Pancreas (tissue), 10 donors: ENCODE measurements at regions not wholly inside any gene's neighbourhood (a gene's known extent, or its start where the extent isn't known, plus 50 kb on each side); places are given as distances from the start of the nearest gene placed in this dataset.

Experiments used
- ATAC-seq, 4 donors: fragments of 200-7000 bp; cut with Tn5 transposase; one replicate each; pipeline versions ENCODE4 v1.8.0 to v1.9.1; 2020; ENCODE audit warnings: mild to moderate bottlenecking in 4 of 4, moderate library complexity in 4 of 4
- DNase-seq, 6 donors: peaks; one replicate each; pipeline ENCODE4 v3.0.0-alpha.2; 2020
- FAIRE-seq: peaks from 2 replicates; lab custom pipeline; 2012; peaks lifted over from hg19 to GRCh38; lab: Jason Lieb, UNC
- H3K27ac ChIP-seq, 4 donors: fragments of 200-600 bp; sonication (generic); 1 replicate in 3 of 4; 2 replicates in 1 of 4; pipeline versions ENCODE4 v1.5.0 to v1.8.0; 2020
- H3K27me3 ChIP-seq, 4 donors: fragments of 200-600 bp; one replicate each; pipeline ENCODE4 v1.8.0; 2021
- H3K36me3 ChIP-seq, 3 donors: fragments of 200-600 bp; sonication (generic) in 1 of 3; one replicate each; pipeline versions ENCODE4 v1.5.0 to v1.8.0; 2020 to 2021
- H3K4me1 ChIP-seq, 3 donors: fragments of 200-600 bp; one replicate each; pipeline ENCODE4 v1.8.0; 2021
- H3K4me3 ChIP-seq, 4 donors: fragments of 200-600 bp; sonication (generic) in 2 of 4; one replicate each; pipeline versions ENCODE4 v1.5.0 to v1.8.0; 2020 to 2021
- H3K9me3 ChIP-seq, 4 donors: fragments of 200-600 bp; one replicate each; pipeline ENCODE4 v1.8.0; 2021
- WGBS, 2 donors: extraction: QIAGEN DNeasy Blood & Tissue Kit; methylation state at CpG; one replicate each; pipeline ENCODE4 v1.1.7; 2013; 5-methylcytosine and 5-hydroxymethylcytosine counted together
- intact Hi-C, 3 donors: fragments of 100-400 bp; cut with DNase I; formaldehyde crosslinking; loops; one replicate each; pipeline versions ENCODE4 v1.11.1 to v1.14.2; 2022
- TF ChIP-seq, protein P1 (sequence below), 4 donors: fragments of 200-600 bp; sonication (generic) in 3 of 4; IDR thresholded peaks; one replicate each; pipeline versions ENCODE4 v1.5.0 to v1.8.0; 2021; ENCODE audit warnings: antibody characterized with exemption in 4 of 4
- donor health status: healthy with polysubstance abuse.
- donor health status: DM: no; HTN: no; CAD: no; lungs with moderate emphysema.
- donor health status: DM: no; HTN: no; CAD: no.
- donor health status: control.
- donor health status: control.
- donor health status: Bipolar disorder and iron deficiency.
- donor health status: DM: yes; HTN: yes; CAD: no.
- donor health status: DM: no; HTN: no; CAD: no.
- donor health status: DM: no; HTN: no; CAD: no.
- donor health status: DM: yes; HTN: yes; CAD: no.

DNA sequence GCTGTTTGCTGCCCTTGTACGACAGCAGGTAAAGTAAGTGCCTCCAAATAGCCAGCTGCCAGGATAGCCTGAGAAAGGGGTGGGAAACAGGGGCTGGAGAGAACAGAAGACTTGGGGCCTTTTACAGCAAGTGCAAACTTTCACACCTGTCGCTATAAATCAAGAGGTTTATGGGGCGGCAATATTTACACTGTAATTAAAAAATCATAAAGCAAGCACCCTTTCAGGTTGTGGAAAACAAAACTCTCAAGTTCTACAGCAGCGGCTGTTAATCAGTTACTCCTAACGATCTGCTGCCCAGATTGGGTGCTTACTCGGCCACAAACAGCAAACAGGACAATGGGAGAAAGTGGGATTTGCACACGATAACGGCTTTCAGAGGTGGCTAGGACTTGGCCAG lies 359.5 kb upstream of the ETAA1 start:
- FAIRE-seq (peak; percentile 59), DNase-seq (peak in 4 of 6 donors; percentile 53 to 89 (median 86)), ATAC-seq (peak; percentile 67 to 80 (median 72))
- 11 to 15% methylated on average over 8 of the region's 8 CpGs for WGBS, 2 donors
- TF ChIP-seq, protein P1, sequence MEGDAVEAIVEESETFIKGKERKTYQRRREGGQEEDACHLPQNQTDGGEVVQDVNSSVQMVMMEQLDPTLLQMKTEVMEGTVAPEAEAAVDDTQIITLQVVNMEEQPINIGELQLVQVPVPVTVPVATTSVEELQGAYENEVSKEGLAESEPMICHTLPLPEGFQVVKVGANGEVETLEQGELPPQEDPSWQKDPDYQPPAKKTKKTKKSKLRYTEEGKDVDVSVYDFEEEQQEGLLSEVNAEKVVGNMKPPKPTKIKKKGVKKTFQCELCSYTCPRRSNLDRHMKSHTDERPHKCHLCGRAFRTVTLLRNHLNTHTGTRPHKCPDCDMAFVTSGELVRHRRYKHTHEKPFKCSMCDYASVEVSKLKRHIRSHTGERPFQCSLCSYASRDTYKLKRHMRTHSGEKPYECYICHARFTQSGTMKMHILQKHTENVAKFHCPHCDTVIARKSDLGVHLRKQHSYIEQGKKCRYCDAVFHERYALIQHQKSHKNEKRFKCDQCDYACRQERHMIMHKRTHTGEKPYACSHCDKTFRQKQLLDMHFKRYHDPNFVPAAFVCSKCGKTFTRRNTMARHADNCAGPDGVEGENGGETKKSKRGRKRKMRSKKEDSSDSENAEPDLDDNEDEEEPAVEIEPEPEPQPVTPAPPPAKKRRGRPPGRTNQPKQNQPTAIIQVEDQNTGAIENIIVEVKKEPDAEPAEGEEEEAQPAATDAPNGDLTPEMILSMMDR (IDR thresholded peaks at IDR 0.05), result no peak
- no peaks in the 10 kb centered on the region for H3K36me3 ChIP-seq
- no peak overlapping the region for H3K4me3 ChIP-seq
- H3K9me3 ChIP-seq, result no peaks in the 10 kb centered on the region
- H3K27ac ChIP-seq, result peak overlapping the region; percentile 69 to 88 (median 87)
- intact Hi-C loops, result loop anchor here in 1 of 3 donors (5.0 kb wide), 2 partner anchors 180 to 460 kb away; no protein-coding TSS in a partner anchor
- peaks cover 34 to 77% (median 74%) of the 10 kb centered on the region in 3 donors for H3K4me1 ChIP-seq
- H3K27me3 ChIP-seq, result no peaks in the 10 kb centered on the region

DNA sequence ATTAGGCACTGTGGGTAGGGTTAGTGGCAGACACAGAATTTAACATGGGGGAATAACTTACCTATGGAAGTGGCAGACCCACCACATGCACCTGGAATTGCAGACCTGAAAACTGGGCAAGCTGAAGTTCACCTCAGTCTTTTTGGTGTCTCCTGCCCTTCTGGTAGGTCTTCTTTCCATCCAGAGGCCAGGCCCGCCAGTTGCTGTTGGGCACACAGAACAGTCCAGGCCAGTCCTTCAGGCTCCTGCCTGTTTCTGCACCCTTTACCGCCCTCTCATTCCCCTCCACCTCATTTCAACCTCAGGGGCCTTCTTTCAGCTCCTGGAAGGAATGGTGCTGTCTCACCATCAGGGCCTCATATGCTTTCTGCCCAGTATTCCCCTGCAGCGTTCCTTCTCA lies 358.9 kb upstream of the ETAA1 start:
- Histone ChIP-seq H3K4me3 (no peak overlapping the region), H3K27me3 (no peaks in the 10 kb centered on the region), H3K27ac (peak overlapping the region; percentile 69 to 88 (median 87)), H3K9me3 (no peaks in the 10 kb centered on the region), H3K36me3 (no peaks in the 10 kb centered on the region), H3K4me1 (peaks cover 34 to 77% (median 74%) of the 10 kb centered on the region in 3 donors)
- peak in 4 of 6 donors; percentile 19 to 58 (median 32) for DNase-seq
- TF ChIP-seq, protein P1 (IDR thresholded peaks at IDR 0.05), result no peak
- WGBS, 2 donors, result 27 to 28% methylated on average over 3 of the region's 3 CpGs
- intact Hi-C loops, result loop anchor here in 1 of 3 donors (5.0 kb wide), 2 partner anchors 179 to 461 kb away; no protein-coding TSS in a partner anchor
- peak; percentile 0 to 5 (median 2) for ATAC-seq
- FAIRE-seq, result no peak

DNA sequence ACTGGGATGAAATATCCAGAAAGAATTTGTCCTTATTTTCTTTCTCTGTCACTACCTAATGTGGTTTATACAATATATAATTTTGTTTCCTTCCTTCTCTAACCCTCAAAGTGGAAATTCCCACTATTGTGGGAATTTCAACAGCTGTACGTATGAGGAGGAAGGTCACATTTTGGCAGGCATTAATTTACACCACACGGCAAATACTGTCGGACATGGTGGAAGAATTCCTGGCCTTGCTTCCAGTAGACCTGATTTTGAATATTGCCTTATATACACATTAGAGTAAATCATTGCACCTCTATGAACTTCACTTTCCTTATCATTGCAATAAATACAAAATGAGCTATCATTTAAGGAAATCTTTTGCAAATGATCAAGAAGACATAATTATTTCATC lies 358.1 kb upstream of the ETAA1 start:
- FAIRE-seq, result no peak
- peak overlapping the region; percentile 69 to 88 (median 87) for H3K27ac ChIP-seq
- WGBS, 2 donors, result 8 to 14% methylated on average over 3 of the region's 3 CpGs

DNA sequence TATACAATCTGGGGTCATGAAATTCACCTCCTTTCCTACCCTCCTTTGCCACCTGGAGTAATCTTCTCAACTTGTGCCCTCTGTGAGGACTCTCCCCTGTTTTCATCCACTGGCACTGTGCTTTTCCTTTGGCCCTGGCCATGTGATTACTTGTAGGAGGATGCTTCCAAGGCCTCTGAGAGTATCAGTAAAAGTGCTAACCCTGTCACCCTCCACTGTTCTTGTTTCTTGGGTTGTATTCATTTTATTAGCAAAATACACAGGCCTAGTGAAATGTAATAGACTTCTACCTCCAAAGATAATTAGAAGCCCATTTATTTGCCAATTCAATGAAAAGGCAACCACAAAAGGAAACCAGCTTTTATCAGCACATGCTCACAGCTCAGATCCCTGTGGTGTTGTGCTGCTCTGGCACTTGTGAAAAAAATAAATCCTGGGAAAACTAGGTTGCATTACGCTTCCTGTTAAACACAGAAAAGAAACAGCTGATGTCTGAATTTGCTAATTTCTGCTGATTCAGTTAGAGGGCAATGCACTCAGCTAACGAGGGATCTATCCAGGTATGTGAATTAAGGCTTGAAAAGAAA lies 357.5 kb upstream of the ETAA1 start:
- intact Hi-C loops, result loop anchor here in 1 of 3 donors (5.0 kb wide), 2 partner anchors 178 to 462 kb away; no protein-coding TSS in a partner anchor
- WGBS, 2 donors, result 6% methylated on average over 2 of the region's 2 CpGs

More for the DNA sequence above, 358.1 kb upstream of the ETAA1 start:
- TF ChIP-seq, protein P1 (IDR thresholded peaks at IDR 0.05), result no peak
- no peaks in the 10 kb centered on the region for H3K36me3 ChIP-seq
- intact Hi-C loops, result loop anchor here in 1 of 3 donors (5.0 kb wide), 2 partner anchors 178 to 462 kb away; no protein-coding TSS in a partner anchor
- DNase-seq (peak in 3 of 6 donors; percentile 48 to 72 (median 67)), ATAC-seq (peak; percentile 49 to 54 (median 50))
- H3K27me3 ChIP-seq, result no peaks in the 10 kb centered on the region
- no peak overlapping the region for H3K4me3 ChIP-seq
- peaks cover 34 to 74% (median 71%) of the 10 kb centered on the region in 3 donors for H3K4me1 ChIP-seq
- H3K9me3 ChIP-seq, result no peaks in the 10 kb centered on the region

More for the DNA sequence above, 357.5 kb upstream of the ETAA1 start:
- Histone ChIP-seq H3K9me3 (no peaks in the 10 kb centered on the region), H3K4me3 (no peak overlapping the region), H3K36me3 (no peaks in the 10 kb centered on the region), H3K4me1 (peaks cover 34 to 69% (median 66%) of the 10 kb centered on the region in 3 donors), H3K27ac (peak overlapping the region; percentile 51 to 88 (median 78)), H3K27me3 (no peaks in the 10 kb centered on the region)
- no peak for FAIRE-seq
- TF ChIP-seq, protein P1 (IDR thresholded peaks at IDR 0.05), result no peak
- ATAC-seq, result peak; percentile 1 to 15 (median 6)
- peak in 1 of 6 donors; percentile 19 for DNase-seq
